GM21619 (cell line): ENCODE measurements at regions not wholly inside any gene's neighbourhood (a gene's known extent, or its start where the extent isn't known, plus 50 kb on each side); places are given as distances from the start of the nearest gene placed in this dataset.

Source experiments
- ATAC-seq: cut with Tn5 transposase; IDR thresholded peaks from one replicate; pipeline ENCODE4 v1.9.1; 2021; ENCODE audit not compliant: unreplicated experiment

- no peak for ATAC-seq
These were observed 209.9 kb downstream of the COL4A1 start for GRCh38 chr13:110097013-110097412.

- no peak for ATAC-seq
These were observed 214.1 kb downstream of the COL4A1 start for GRCh38 chr13:110092831-110093247.

- no peak for ATAC-seq
These were observed 217.1 kb downstream of the COL4A1 start for GRCh38 chr13:110089815-110090214.

- no peak for ATAC-seq
These were observed 217.9 kb downstream of the COL4A1 start for GRCh38 chr13:110089100-110089499.

- ATAC-seq, result no peak
These were observed 233.0 kb downstream of the COL4A1 start for GRCh38 chr13:110073982-110074381.

GRCh38 chr13:110070511-110071120 lies 236.3 kb downstream of the COL4A1 start:
- ATAC-seq, result no peak

GRCh38 chr13:110070046-110070445 lies 236.9 kb downstream of the COL4A1 start:
- no peak for ATAC-seq

- no peak for ATAC-seq
These were observed 238.8 kb downstream of the COL4A1 start for GRCh38 chr13:110068176-110068473.

GRCh38 chr13:110067355-110068175 lies 239.4 kb downstream of the COL4A1 start:
- no peak for ATAC-seq

GRCh38 chr13:110065780-110066179 lies 241.2 kb downstream of the COL4A1 start:
- no peak for ATAC-seq

- ATAC-seq, result no peak
These were observed 243.2 kb downstream of the COL4A1 start for GRCh38 chr13:110063490-110064421.

GRCh38 chr13:110062777-110063442 lies 244.0 kb downstream of the COL4A1 start:
- ATAC-seq, result no peak

- no peak for ATAC-seq
These were observed 244.7 kb downstream of the COL4A1 start for GRCh38 chr13:110062077-110062776.

- no peak for ATAC-seq
These were observed 245.7 kb downstream of the COL4A1 start for GRCh38 chr13:110061270-110061669.

GRCh38 chr13:110057052-110057451 lies 249.9 kb downstream of the COL4A1 start:
- ATAC-seq, result no peak

GRCh38 chr13:110056640-110057039 lies 250.3 kb downstream of the COL4A1 start:
- ATAC-seq, result no peak

GRCh38 chr13:110055089-110055488 lies 251.9 kb downstream of the COL4A1 start:
- no peak for ATAC-seq

GRCh38 chr13:110054041-110054440 lies 252.9 kb downstream of the COL4A1 start:
- no peak for ATAC-seq

- no peak for ATAC-seq
These were observed 259.5 kb downstream of the COL4A1 start for GRCh38 chr13:110047496-110047895.

- ATAC-seq, result no peak
These were observed 260.1 kb downstream of the COL4A1 start for GRCh38 chr13:110046811-110047210.
